Endodermal cell (in vitro differentiated cells): ENCODE measurements at regions not wholly inside any gene's neighbourhood (a gene's known extent, or its start where the extent isn't known, plus 50 kb on each side); places are given as distances from the start of the nearest gene placed in this dataset.

Experiments used
- DNase-seq: peaks from one replicate; pipeline ENCODE4 v3.0.0-alpha.2; 2017
- H3K27ac ChIP-seq: 2 replicates; pipeline ENCODE4 v1.5.1; 2013; ENCODE audit warnings: mild to moderate bottlenecking, low read depth, low read length, moderate library complexity
- H3K27me3 ChIP-seq: 2 replicates; pipeline ENCODE4 v1.6.1; 2013; ENCODE audit warnings: mild to moderate bottlenecking, low read length, moderate library complexity; ENCODE audit not compliant: insufficient read depth, control insufficient read depth, poor library complexity, severe bottlenecking
- H3K36me3 ChIP-seq: 2 replicates; pipeline ENCODE4 v1.7.0; 2013; ENCODE audit warnings: mild to moderate bottlenecking, low read length, moderate library complexity; ENCODE audit not compliant: control insufficient read depth, insufficient read depth
- H3K4me1 ChIP-seq: one replicate; pipeline ENCODE4 v1.7.0; 2013; ENCODE audit warnings: low read length; ENCODE audit not compliant: control insufficient read depth, insufficient read depth
- H3K4me3 ChIP-seq: 2 replicates; pipeline ENCODE4 v1.5.1; 2013; ENCODE audit warnings: mild to moderate bottlenecking, low read length, moderate library complexity
- H3K9ac ChIP-seq: 2 replicates; pipeline ENCODE4 v1.6.1; 2013; ENCODE audit warnings: mild to moderate bottlenecking, low read length, moderate library complexity; ENCODE audit not compliant: poor library complexity, severe bottlenecking; ENCODE audit errors: extremely low read depth
- H3K9me3 ChIP-seq: 2 replicates; pipeline ENCODE4 v1.6.1; 2013; ENCODE audit warnings: mild to moderate bottlenecking, low read length, moderate library complexity; ENCODE audit not compliant: control insufficient read depth
- H3K27ac Mint-ChIP-seq: 2 replicates; pipeline ENCODE4 v1.8.0; 2020; ENCODE audit warnings: mixed read lengths
- H3K27me3 Mint-ChIP-seq: 2 replicates; pipeline ENCODE4 v1.8.0; 2021; ENCODE audit warnings: mild to moderate bottlenecking, mixed read lengths; ENCODE audit not compliant: insufficient read depth
- H3K36me3 Mint-ChIP-seq: 2 replicates; pipeline ENCODE4 v1.8.0; 2020; ENCODE audit warnings: low read depth, mixed read lengths
- H3K4me1 Mint-ChIP-seq: 2 replicates; pipeline ENCODE4 v1.8.0; 2020; ENCODE audit warnings: mixed read lengths
- H3K4me3 Mint-ChIP-seq: 2 replicates; pipeline ENCODE4 v1.8.0; 2020; ENCODE audit warnings: mild to moderate bottlenecking, moderate library complexity, mixed read lengths
- H3K9me3 Mint-ChIP-seq: 2 replicates; pipeline ENCODE4 v1.8.0; 2020; ENCODE audit warnings: mild to moderate bottlenecking, mixed read lengths
- WGBS, 2 experiments: methylation state at CpG; one replicate each; pipeline versions ENCODE4 v1.1.5 to v1.1.7; 2013; ENCODE audit warnings: missing lambda C conversion rate in 2 of 2, mixed read lengths in 1 of 2; ENCODE audit not compliant: insufficient coverage in 1 of 2, insufficient read length in 1 of 2; 5-methylcytosine and 5-hydroxymethylcytosine counted together
- TF ChIP-seq, protein P1 (sequence below): fragments of 200-600 bp; sonication (generic); conservative IDR thresholded peaks from 2 replicates; pipeline ENCODE4 v1.5.0; 2021; ENCODE audit warnings: antibody characterized with exemption, mild to moderate bottlenecking

DNA sequence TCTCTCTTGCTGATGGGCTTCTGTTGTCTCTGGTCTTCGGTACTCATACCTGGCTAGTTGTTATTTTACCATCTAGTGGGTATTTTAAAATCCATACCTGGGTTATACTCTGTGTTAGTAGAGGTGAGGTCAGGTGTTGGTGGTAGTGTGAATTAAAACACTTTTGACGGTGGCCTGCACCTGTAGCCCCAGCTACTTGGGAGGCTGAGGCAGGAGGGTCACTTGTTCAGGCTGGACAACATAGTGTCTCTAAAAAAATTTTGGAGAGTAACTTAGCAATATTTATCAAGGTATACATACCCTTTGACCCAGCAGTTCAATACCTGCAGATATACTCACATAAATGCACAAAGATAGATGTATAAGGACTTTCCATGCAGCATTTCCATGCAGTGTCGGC is 55.4 kb downstream of the GSX1 start:
- TF ChIP-seq, protein P1, sequence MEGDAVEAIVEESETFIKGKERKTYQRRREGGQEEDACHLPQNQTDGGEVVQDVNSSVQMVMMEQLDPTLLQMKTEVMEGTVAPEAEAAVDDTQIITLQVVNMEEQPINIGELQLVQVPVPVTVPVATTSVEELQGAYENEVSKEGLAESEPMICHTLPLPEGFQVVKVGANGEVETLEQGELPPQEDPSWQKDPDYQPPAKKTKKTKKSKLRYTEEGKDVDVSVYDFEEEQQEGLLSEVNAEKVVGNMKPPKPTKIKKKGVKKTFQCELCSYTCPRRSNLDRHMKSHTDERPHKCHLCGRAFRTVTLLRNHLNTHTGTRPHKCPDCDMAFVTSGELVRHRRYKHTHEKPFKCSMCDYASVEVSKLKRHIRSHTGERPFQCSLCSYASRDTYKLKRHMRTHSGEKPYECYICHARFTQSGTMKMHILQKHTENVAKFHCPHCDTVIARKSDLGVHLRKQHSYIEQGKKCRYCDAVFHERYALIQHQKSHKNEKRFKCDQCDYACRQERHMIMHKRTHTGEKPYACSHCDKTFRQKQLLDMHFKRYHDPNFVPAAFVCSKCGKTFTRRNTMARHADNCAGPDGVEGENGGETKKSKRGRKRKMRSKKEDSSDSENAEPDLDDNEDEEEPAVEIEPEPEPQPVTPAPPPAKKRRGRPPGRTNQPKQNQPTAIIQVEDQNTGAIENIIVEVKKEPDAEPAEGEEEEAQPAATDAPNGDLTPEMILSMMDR = no peak
- Histone ChIP-seq H3K4me1 (no peaks in the 10 kb centered on the region), H3K36me3 (no peaks in the 10 kb centered on the region), H3K9ac (no peak overlapping the region), H3K4me3 (no peak overlapping the region), H3K27ac (no peak overlapping the region), H3K27me3 (peaks cover 79% of the 10 kb centered on the region), H3K9me3 (no peaks in the 10 kb centered on the region)
- WGBS, 2 experiments = 88 to 100% methylated on average over 2 to 3 of the region's 3 CpGs
- Mint-ChIP-seq H3K4me1 (no peaks in the 10 kb centered on the region), H3K4me3 (no peak overlapping the region), H3K36me3 (no peaks in the 10 kb centered on the region), H3K27me3 (peaks cover 75% of the 10 kb centered on the region), H3K27ac (no peak overlapping the region), H3K9me3 (no peaks in the 10 kb centered on the region)
- DNase-seq = no peak

DNA sequence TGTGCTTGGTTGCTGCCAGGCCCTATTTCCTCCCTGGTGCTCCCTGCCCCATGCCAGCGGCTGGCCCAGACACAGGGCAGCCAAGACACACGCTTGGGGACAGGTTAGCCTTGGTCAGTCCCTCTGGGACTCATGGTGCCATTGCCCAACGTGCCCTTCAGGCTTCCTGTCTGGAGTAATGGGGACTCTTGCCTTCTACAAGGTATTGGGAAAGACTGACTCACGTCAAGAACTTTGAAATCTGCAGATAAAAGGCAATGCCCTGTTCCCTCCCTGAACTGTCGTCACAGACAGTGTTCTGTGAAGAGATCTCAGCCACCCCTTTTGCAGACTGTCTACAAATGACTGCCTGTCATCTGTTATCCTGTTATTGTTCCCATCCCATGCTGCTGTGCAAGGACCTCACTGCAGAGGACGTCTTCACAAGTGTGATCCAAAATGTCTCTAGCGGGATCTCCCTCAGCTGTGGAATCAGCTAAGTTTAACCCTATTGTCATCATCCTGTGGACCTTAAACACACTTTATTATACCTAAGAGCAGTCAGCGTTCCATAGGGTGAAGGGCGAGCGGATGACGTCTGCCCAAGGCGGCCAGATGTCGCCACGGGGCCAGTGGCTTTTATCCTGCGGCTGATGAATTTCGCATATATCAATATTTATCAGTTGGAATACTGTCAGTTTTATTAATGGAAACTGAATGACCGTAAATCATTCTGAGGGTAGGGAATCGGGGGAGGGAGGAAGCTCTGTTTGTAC is 59.0 kb downstream of the GSX1 start:
- DNase-seq = no peak
- Mint-ChIP-seq H3K27me3 (peaks cover 75% of the 10 kb centered on the region), H3K36me3 (no peaks in the 10 kb centered on the region), H3K9me3 (no peaks in the 10 kb centered on the region), H3K4me3 (no peak overlapping the region), H3K4me1 (no peaks in the 10 kb centered on the region), H3K27ac (no peak overlapping the region)
- H3K4me1 ChIP-seq = no peaks in the 10 kb centered on the region
- H3K36me3 ChIP-seq = no peaks in the 10 kb centered on the region
- H3K4me3 ChIP-seq = no peak overlapping the region
- no peak overlapping the region for H3K27ac ChIP-seq
- H3K9ac ChIP-seq = no peak overlapping the region
- no peaks in the 10 kb centered on the region for H3K9me3 ChIP-seq
- TF ChIP-seq, protein P1 = no peak
- WGBS, 2 experiments = 85 to 86% methylated on average over 7 to 18 of the region's 18 CpGs
- peaks cover 83% of the 10 kb centered on the region for H3K27me3 ChIP-seq

DNA sequence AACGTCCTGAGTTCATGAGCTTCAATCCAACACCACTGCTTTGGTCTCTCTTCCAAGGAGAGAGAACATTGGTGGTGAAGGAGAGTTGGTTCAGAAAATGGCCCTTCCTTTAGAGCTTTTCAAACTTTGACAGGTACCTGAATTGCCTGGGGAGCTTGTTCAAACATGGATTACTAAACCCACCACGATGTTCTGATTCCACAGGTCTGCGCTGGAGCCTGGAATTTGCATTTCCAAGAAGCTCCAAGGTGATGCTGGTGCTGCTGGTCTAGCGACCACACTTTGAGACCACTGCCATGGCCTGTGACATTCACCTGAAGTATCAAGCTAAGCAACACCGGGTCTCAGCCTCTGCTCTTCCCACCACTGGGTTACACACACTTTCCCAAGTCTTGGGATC is 60.2 kb downstream of the GSX1 start:
- WGBS, 2 experiments = 63 to 78% methylated on average over 5 of the region's 5 CpGs
- no peaks in the 10 kb centered on the region for H3K9me3 ChIP-seq
- no peaks in the 10 kb centered on the region for H3K36me3 ChIP-seq
- H3K4me3 Mint-ChIP-seq = no peak overlapping the region
- no peak overlapping the region for H3K27ac ChIP-seq
- no peak overlapping the region for H3K9ac ChIP-seq
- no peaks in the 10 kb centered on the region for H3K36me3 Mint-ChIP-seq
- no peak for DNase-seq
- H3K27me3 ChIP-seq = peaks cover 70% of the 10 kb centered on the region
- no peaks in the 10 kb centered on the region for H3K4me1 Mint-ChIP-seq
- H3K4me3 ChIP-seq = no peak overlapping the region
- no peaks in the 10 kb centered on the region for H3K4me1 ChIP-seq
- no peak overlapping the region for H3K27ac Mint-ChIP-seq
- TF ChIP-seq, protein P1 = no peak
- H3K9me3 Mint-ChIP-seq = no peaks in the 10 kb centered on the region
- peaks cover 67% of the 10 kb centered on the region for H3K27me3 Mint-ChIP-seq
